GM06990 (cell line): ENCODE measurements at regions not wholly inside any gene's neighbourhood (a gene's known extent, or its start where the extent isn't known, plus 50 kb on each side); places are given as distances from the start of the nearest gene placed in this dataset.

ENCODE experiments used
- DNase-seq: peaks from one replicate; pipeline ENCODE4 v3.0.0-alpha.2; 2011; ENCODE audit not compliant: insufficient read length; ENCODE audit errors: extremely low read depth
- H3K27me3 ChIP-seq: replicated peaks from 2 replicates; pipeline ENCODE4 v1.6.0; 2011; ENCODE audit warnings: low read length; ENCODE audit not compliant: control insufficient read depth, insufficient read depth
- H3K36me3 ChIP-seq: 2 replicates; pipeline ENCODE4 v1.5.1; 2011; ENCODE audit warnings: low read length; ENCODE audit not compliant: control insufficient read depth, insufficient read depth
- H3K4me3 ChIP-seq: replicated peaks from 2 replicates; pipeline ENCODE4 v1.5.1; 2011; ENCODE audit warnings: low read depth, mild to moderate bottlenecking, control low read depth, low read length
- TF ChIP-seq, protein P1 (sequence below): IDR thresholded peaks from 2 replicates; pipeline ENCODE4 v1.5.1; 2011; ENCODE audit warnings: low read length, control low read depth, mild to moderate bottlenecking, inconsistent platforms; ENCODE audit not compliant: insufficient read depth, poor library complexity, severe bottlenecking

DNA sequence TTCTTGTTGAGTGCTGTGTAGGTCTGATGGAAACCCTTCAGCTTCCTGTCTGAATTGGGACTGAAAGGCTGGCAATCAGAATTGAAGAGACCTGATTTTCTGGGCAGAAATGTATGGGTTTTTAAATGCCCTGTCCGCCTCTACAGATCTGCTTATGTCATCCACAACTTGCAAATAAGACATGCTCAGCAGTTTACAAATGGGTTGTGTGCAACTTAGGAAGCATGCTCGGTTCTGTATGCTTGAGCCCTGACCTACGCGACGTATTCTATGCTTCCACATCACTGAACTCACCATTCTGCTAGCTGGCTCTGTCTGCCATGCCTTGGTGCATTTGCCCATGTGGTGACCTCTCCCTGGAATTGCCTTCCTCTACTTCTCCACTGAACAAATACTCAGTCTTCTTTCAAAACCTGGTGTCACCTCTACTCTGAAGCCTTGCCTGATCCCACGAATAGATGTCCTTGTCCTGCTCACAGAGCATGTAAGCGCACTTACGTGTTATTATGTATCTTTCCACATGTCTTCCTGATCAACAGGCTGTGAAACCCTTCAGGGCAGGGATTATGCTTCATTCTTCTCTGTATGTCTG is 194.2 kb downstream of the ERCC6L2 start:
- TF ChIP-seq, protein P1, sequence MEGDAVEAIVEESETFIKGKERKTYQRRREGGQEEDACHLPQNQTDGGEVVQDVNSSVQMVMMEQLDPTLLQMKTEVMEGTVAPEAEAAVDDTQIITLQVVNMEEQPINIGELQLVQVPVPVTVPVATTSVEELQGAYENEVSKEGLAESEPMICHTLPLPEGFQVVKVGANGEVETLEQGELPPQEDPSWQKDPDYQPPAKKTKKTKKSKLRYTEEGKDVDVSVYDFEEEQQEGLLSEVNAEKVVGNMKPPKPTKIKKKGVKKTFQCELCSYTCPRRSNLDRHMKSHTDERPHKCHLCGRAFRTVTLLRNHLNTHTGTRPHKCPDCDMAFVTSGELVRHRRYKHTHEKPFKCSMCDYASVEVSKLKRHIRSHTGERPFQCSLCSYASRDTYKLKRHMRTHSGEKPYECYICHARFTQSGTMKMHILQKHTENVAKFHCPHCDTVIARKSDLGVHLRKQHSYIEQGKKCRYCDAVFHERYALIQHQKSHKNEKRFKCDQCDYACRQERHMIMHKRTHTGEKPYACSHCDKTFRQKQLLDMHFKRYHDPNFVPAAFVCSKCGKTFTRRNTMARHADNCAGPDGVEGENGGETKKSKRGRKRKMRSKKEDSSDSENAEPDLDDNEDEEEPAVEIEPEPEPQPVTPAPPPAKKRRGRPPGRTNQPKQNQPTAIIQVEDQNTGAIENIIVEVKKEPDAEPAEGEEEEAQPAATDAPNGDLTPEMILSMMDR = no peak
- Histone ChIP-seq H3K36me3 (no peaks in the 10 kb centered on the region), H3K4me3 (no peak overlapping the region), H3K27me3 (peaks cover 3% of the 10 kb centered on the region; the same call in 1 of the 2 replicates)
- DNase-seq = no peak

DNA sequence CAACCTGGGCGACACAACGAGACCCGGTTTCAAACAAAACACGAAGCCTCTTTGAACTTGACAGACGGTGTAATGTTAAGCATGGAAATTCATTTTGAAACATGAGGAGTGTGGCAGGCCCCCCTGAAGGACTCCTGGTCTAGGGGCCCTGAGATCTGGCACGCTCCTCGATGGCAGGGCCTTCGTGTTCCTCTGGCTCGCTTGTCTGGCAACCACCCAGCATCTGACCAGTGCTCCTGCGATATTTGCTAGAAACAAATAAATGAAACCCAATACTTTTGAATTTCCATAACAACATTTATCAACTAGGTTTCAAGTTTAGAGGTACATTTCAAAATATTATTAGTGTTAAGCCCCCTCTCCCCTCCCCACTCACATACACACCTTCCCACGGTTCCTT is 193.0 kb downstream of the ERCC6L2 start:
- no peak for DNase-seq
- H3K27me3 ChIP-seq = peaks cover 3% of the 10 kb centered on the region; the same call in 1 of the 2 replicates
- TF ChIP-seq, protein P1 = no peak
- H3K4me3 ChIP-seq = no peak overlapping the region
- H3K36me3 ChIP-seq = no peaks in the 10 kb centered on the region

DNA sequence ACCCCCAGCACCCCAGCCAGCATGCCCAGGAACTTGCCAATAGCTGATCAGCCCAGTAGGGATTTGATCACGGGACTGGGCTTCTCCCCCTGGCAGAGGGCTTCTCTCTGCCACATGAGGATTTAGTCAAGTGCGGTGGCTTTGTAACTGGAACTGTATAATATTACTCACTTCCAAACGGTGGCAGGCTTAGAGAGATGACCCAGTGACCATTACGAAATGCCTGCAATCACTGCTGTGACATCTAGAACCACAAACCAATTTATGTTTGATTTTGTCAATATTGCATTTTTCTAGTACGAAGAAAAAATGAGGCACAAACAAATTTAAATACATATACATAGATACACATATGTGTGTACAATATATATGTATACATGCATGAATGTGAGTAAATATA is 192.1 kb downstream of the ERCC6L2 start:
- no peak for DNase-seq
- TF ChIP-seq, protein P1 = no peak
- peaks cover 3% of the 10 kb centered on the region; the same call in 1 of the 2 replicates for H3K27me3 ChIP-seq
- H3K36me3 ChIP-seq = no peaks in the 10 kb centered on the region
- no peak overlapping the region for H3K4me3 ChIP-seq

DNA sequence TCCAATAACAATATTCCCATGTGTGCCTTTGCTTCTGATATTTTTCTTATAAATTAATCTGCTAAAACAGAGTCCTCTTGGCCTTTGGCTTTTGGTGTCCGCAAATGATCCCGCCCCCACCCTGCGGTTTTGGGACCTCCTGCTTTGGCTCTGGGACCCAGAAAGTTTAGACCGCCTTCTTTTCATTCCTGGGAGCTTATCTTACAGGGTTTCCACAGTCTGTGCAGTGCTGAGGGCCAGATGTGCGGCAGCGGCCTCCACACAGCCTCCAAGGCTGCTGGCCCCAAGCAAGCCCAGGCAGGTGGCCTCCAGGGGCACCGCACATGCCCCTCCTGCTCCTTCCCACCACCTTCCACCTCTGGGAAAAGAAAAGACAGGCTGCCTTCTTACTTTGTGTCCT is 191.5 kb downstream of the ERCC6L2 start:
- no peaks in the 10 kb centered on the region for H3K36me3 ChIP-seq
- TF ChIP-seq, protein P1 = no peak
- no peak for DNase-seq

DNA sequence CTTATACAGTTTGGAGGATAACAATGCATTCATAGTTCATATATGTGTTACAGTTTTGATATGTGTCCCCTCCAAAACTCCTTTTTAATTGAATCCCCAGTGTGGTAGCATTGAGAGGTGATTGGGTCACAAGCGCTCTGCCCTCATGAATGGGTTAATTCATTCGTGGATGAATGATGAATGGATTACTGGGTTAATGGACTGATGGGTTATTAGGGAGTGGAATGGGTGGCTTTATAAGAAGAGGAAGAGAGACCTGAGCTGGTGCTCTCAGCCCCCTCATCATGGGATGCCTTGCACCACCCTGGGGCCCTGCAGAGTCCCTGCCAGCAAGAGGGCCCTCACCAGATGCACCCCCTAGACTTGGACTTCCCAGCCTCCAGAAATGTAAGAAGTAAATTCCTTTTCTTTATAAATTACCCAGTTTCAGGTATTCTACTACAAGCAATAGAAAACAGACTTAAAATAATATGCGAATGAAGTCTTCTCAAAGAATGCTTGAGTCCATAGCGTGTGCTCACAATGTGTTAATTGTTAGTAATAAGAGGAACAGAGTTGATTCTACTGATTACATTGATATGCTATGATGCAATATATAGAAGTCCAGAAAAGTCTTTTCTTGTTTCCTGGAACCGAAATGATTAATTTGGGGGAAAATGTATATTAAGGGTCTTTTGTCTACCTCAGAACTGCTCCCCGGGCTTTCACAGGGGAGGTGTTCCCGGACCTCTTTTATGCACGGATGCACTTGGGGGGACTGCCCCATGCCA is 190.2 kb downstream of the ERCC6L2 start:
- TF ChIP-seq, protein P1 = no peak
- DNase-seq = no peak
- H3K27me3 ChIP-seq = no peaks in the 10 kb centered on the region; the same call in 1 of the 2 replicates
- no peak overlapping the region for H3K4me3 ChIP-seq
- H3K36me3 ChIP-seq = no peaks in the 10 kb centered on the region

More for the DNA sequence above, 191.5 kb downstream of the ERCC6L2 start:
- Histone ChIP-seq H3K27me3 (peaks cover 1% of the 10 kb centered on the region; the same call in 1 of the 2 replicates), H3K4me3 (no peak overlapping the region)
